CD4-positive, alpha-beta memory T cell (primary cell): ENCODE measurements at regions not wholly inside any gene's neighbourhood (a gene's known extent, or its start where the extent isn't known, plus 50 kb on each side); places are given as distances from the start of the nearest gene placed in this dataset.

Experiments
- CTCF ChIA-PET: fragments of 350-600 bp; sonication (Branson Sonifier 250); formaldehyde crosslinking; loops from one replicate; lab custom pipeline; 2021; ENCODE audit warnings: inconsistent platforms; ENCODE audit not compliant: partially characterized antibody; lab: Charles Lee
- POLR2A ChIA-PET: fragments of 350-600 bp; sonication (Branson Sonifier 250); formaldehyde crosslinking; loops from one replicate; lab custom pipeline; 2021; ENCODE audit not compliant: partially characterized antibody; lab: Charles Lee
- DNase-seq, 5 donors: peaks; one replicate each; pipeline versions ENCODE4 v3.0.0 to v3.0.0-alpha.2; 2020 to 2022; ENCODE audit warnings: mixed read lengths in 1 of 5
- H3K27ac ChIP-seq: one replicate; pipeline ENCODE4 v1.7.0; 2013; ENCODE audit warnings: low read depth, low read length
- H3K27me3 ChIP-seq: 2 replicates; pipeline ENCODE4 v1.7.0; 2013; ENCODE audit warnings: mild to moderate bottlenecking, low read length, moderate library complexity; ENCODE audit not compliant: insufficient read depth
- H3K36me3 ChIP-seq: 2 replicates; pipeline ENCODE4 v1.7.0; 2013; ENCODE audit warnings: mild to moderate bottlenecking, low read length, moderate library complexity; ENCODE audit not compliant: insufficient read depth
- H3K4me1 ChIP-seq: 2 replicates; pipeline ENCODE4 v1.7.0; 2013; ENCODE audit warnings: mild to moderate bottlenecking, low read length, moderate library complexity; ENCODE audit not compliant: insufficient read depth
- H3K4me3 ChIP-seq, 2 donors: one replicate each; pipeline ENCODE4 v1.7.0; 2013; ENCODE audit warnings: low read length in 2 of 2, mild to moderate bottlenecking in 1 of 2
- H3K9me3 ChIP-seq, 2 donors: one replicate each; pipeline ENCODE4 v1.7.0; 2013; ENCODE audit warnings: low read length in 2 of 2, control low read depth in 1 of 2; ENCODE audit not compliant: control insufficient read depth in 1 of 2
- H3K27ac Mint-ChIP-seq, 7 donors: one replicate each; pipeline ENCODE4 v1.8.0; 2020 to 2021; ENCODE audit warnings: mixed read lengths in 7 of 7, mild to moderate bottlenecking in 6 of 7, inconsistent platforms in 3 of 7, moderate library complexity in 3 of 7
- H3K27me3 Mint-ChIP-seq, 2 donors: one replicate each; pipeline ENCODE4 v1.8.0; 2020 to 2021; ENCODE audit warnings: mixed read lengths in 2 of 2
- H3K36me3 Mint-ChIP-seq, 2 donors: one replicate each; pipeline ENCODE4 v1.8.0; 2020 to 2021; ENCODE audit warnings: mixed read lengths in 2 of 2, inconsistent platforms in 1 of 2, mild to moderate bottlenecking in 1 of 2
- H3K4me1 Mint-ChIP-seq, 4 donors: one replicate each; pipeline ENCODE4 v1.8.0; 2020 to 2021; ENCODE audit warnings: mixed read lengths in 4 of 4, mild to moderate bottlenecking in 1 of 4
- H3K4me3 Mint-ChIP-seq, 8 donors: one replicate each; pipeline ENCODE4 v1.8.0; 2020 to 2021; ENCODE audit warnings: mixed read lengths in 8 of 8, mild to moderate bottlenecking in 7 of 8, moderate library complexity in 6 of 8, inconsistent platforms in 3 of 8
- H3K9me3 Mint-ChIP-seq, 8 donors: one replicate each; pipeline ENCODE4 v1.8.0; 2020 to 2021; ENCODE audit warnings: mixed read lengths in 8 of 8, mild to moderate bottlenecking in 5 of 8, inconsistent platforms in 3 of 8, moderate library complexity in 1 of 8
- intact Hi-C: fragments of 100-400 bp; cut with micrococcal nuclease; formaldehyde crosslinking; loops from one replicate; pipeline ENCODE4 v1.15.1; 2023

DNA sequence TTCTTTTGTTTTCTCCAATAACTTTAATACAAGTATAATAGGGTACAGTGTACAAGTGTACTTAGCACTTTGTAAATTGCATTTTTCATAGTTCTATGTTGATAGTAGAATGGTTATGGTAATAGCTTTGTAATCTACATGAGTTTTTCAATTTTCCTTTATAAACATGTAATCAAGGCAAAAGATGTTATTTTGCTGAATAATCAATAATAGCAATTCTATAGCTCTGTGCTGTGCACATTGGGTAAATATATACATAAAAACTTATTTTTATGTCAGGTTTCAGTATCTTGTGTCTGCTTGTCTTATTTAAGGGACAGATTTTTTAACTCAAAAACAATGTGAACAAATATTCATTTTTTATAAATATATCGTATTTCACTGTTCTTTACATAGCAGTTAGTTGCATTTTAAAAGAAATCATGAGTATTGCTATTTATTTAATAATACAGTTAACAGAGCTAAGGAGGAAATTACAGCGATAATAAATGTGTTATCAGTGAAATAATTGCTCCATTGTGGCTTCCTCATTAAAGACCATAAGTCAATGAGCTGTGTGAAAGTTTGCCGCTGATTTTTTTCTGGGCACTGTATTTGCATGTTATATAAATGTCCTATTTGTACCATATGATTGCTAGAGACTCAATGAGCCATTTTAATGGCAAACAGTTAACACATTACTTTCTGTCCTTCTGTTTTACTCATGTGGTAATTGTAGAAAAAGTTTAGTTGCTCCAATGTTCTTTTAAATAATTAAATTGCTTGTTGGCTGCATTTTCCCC, 214.6 kb upstream of the STAC start:
- no peak overlapping the region for H3K27ac Mint-ChIP-seq
- H3K4me1 Mint-ChIP-seq: no peaks in the 10 kb centered on the region
- H3K4me3 Mint-ChIP-seq: no peak overlapping the region
- no peak for DNase-seq
- Histone ChIP-seq H3K4me1 (no peaks in the 10 kb centered on the region), H3K4me3 (no peak overlapping the region), H3K36me3 (no peaks in the 10 kb centered on the region), H3K27me3 (no peaks in the 10 kb centered on the region), H3K27ac (no peak overlapping the region), H3K9me3 (no peaks in the 10 kb centered on the region)
- intact Hi-C loops: no loop called here
- peaks cover 0 to 2% (median 0%) of the 10 kb centered on the region in 8 donors for H3K9me3 Mint-ChIP-seq
- no peaks in the 10 kb centered on the region for H3K27me3 Mint-ChIP-seq
- ChIA-PET CTCF (no interaction called here), POLR2A (no interaction called here)
- H3K36me3 Mint-ChIP-seq: no peaks in the 10 kb centered on the region

DNA sequence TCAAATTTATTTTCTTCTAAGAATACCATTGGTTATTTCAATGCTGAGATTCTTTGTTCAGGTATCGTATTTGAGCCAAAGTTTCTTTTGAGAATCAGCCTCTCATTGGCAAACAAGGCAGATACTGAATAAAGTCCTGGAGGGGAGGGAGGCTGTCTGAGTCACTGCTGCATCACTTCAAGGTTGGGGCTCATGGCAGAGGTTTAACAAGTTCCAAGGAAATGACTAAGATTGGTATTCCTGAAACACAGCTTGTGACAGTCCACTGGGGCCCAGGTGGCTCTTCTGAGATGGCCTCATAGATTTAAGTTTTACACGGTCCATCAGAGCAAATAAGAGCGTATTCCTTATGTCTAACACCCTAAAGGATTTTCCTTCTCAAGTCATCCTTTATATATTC, 213.8 kb upstream of the STAC start:
- no peaks in the 10 kb centered on the region for H3K27me3 Mint-ChIP-seq
- no peaks in the 10 kb centered on the region for H3K27me3 ChIP-seq
- DNase-seq: no peak
- no peaks in the 10 kb centered on the region for H3K9me3 ChIP-seq
- peaks cover 0 to 2% (median 0%) of the 10 kb centered on the region in 8 donors for H3K9me3 Mint-ChIP-seq
- intact Hi-C loops: no loop called here
- ChIA-PET POLR2A (no interaction called here), CTCF (no interaction called here)
- no peaks in the 10 kb centered on the region for H3K4me1 ChIP-seq
- no peak overlapping the region for H3K4me3 ChIP-seq
- no peak overlapping the region for H3K27ac ChIP-seq
- H3K27ac Mint-ChIP-seq: no peak overlapping the region
- no peaks in the 10 kb centered on the region for H3K36me3 Mint-ChIP-seq
- H3K4me3 Mint-ChIP-seq: no peak overlapping the region
- no peaks in the 10 kb centered on the region for H3K36me3 ChIP-seq
- H3K4me1 Mint-ChIP-seq: no peaks in the 10 kb centered on the region

DNA sequence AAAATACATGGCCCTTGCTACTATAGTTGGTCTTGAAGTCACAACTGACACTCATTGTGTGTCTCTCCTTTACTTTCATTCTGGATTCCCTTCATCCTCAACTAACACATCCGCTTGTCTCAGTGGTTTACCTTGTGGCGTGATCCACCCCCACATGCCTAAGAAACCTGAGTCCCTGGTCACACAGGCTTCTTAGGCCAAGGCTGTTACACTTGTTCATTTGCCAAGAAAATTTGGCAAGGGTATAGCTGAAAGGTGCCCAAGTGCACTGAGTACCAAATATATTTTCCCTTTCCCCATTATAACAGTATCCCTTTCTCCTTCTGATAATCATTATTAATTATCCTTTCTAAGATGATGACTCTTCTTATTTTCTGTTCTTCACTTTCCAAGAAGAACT, 207.6 kb upstream of the STAC start:
- no peak for DNase-seq
- ChIA-PET POLR2A (no interaction called here), CTCF (no interaction called here)
- intact Hi-C loops: no loop called here
- no peaks in the 10 kb centered on the region for H3K9me3 ChIP-seq
- Mint-ChIP-seq H3K9me3 (peaks cover 0 to 3% (median 0%) of the 10 kb centered on the region in 8 donors), H3K36me3 (no peaks in the 10 kb centered on the region), H3K27me3 (no peaks in the 10 kb centered on the region), H3K27ac (no peak overlapping the region), H3K4me3 (no peak overlapping the region), H3K4me1 (no peaks in the 10 kb centered on the region)
- H3K27ac ChIP-seq: no peak overlapping the region
- H3K4me3 ChIP-seq: no peak overlapping the region
- H3K4me1 ChIP-seq: no peaks in the 10 kb centered on the region
- no peaks in the 10 kb centered on the region for H3K36me3 ChIP-seq
- no peaks in the 10 kb centered on the region for H3K27me3 ChIP-seq

DNA sequence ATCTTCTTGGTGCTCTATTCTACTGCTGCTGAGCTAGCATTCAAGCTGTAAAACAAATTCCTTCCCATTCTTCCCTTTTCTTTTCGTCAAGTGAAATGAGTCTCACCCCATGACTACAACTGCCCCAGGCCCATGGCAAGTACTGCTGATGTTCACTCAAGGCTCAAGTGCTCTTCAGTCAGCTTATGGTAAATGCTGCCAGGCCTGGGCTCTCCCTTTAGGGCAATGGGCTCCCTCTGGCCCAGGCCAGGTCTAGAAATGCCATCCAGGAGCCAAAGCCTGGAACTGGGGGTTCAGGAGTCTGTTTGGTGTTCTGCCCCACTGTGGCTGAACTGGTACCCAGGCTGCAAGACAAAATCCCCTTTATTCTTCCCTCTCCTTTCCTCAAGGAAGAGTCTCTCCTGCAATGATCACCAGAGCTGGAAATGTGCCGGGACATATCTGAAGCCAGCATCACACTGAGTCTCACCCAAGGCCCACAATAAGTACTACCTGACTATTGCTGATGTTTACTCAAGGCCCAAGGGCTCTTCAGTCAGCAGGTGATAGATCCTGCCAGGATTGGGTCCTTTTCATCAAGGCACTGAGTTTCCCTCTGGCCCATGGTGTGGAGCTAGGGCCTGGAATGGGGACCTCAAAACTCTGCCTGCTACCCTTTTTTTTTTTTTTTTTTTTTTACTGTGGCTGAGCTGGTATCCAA, 205.0 kb upstream of the STAC start:
- no peak for DNase-seq
- H3K27me3 Mint-ChIP-seq: no peaks in the 10 kb centered on the region
- H3K27ac Mint-ChIP-seq: no peak overlapping the region
- peaks cover 0 to 3% (median 0%) of the 10 kb centered on the region in 8 donors for H3K9me3 Mint-ChIP-seq
- Histone ChIP-seq H3K36me3 (no peaks in the 10 kb centered on the region), H3K9me3 (no peaks in the 10 kb centered on the region), H3K4me1 (no peaks in the 10 kb centered on the region), H3K4me3 (no peak overlapping the region), H3K27me3 (no peaks in the 10 kb centered on the region), H3K27ac (no peak overlapping the region)
- ChIA-PET POLR2A (no interaction called here), CTCF (no interaction called here)
- intact Hi-C loops: no loop called here
- no peaks in the 10 kb centered on the region for H3K36me3 Mint-ChIP-seq
- H3K4me1 Mint-ChIP-seq: no peaks in the 10 kb centered on the region
- no peak overlapping the region for H3K4me3 Mint-ChIP-seq

DNA sequence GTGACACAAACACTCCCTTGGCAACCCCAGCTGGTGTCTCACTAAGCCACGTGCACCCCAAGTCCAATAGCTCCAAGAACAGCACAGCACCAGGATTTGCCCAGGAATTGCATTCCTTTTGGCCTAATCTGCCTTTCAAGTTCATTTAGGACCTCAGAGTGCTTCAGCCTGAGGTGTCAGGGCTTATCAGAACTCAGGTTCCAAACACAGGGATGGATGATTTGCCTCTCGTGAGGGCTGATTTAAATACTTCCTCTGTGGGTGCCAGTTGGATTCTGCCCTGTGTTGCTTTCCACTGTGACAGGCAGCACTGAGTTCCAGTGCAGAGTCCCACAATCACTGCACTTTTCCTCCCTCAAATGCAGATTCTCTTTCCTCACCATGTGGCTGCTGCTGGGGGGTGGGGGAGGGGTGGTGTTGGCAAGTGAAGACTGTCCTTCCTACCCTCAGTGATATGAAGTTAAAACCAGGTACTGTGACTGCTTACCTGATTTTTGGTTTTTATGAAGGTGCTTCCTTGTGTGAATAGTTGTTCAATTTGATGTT, 204.3 kb upstream of the STAC start:
- Histone ChIP-seq H3K27me3 (no peaks in the 10 kb centered on the region), H3K4me1 (no peaks in the 10 kb centered on the region), H3K9me3 (no peaks in the 10 kb centered on the region), H3K27ac (no peak overlapping the region), H3K4me3 (no peak overlapping the region), H3K36me3 (no peaks in the 10 kb centered on the region)
- no peaks in the 10 kb centered on the region for H3K4me1 Mint-ChIP-seq
- no peaks in the 10 kb centered on the region for H3K27me3 Mint-ChIP-seq
- no peaks in the 10 kb centered on the region for H3K36me3 Mint-ChIP-seq
- ChIA-PET POLR2A (no interaction called here), CTCF (no interaction called here)
- no peak overlapping the region for H3K4me3 Mint-ChIP-seq
- DNase-seq: no peak
- peaks cover 0 to 3% (median 0%) of the 10 kb centered on the region in 8 donors for H3K9me3 Mint-ChIP-seq
- intact Hi-C loops: no loop called here
- no peak overlapping the region for H3K27ac Mint-ChIP-seq

DNA sequence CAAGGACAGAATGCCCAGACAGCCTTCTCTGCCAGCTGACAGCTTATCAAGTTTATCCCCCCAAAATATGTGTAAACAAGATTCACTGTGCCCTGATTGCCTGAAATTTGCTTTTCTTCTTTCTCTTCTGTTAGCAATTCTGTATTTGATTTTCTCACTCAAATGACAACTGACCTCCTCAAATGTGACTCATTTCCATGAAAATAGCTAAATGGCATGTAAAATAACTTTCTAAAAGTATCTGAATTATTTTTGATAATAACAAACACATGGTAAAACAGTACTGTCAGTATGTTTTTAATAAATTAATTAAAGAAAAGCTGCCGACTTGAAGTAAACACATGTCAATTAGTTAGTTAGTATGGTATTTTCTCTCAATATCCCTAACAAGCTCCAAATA, 202.3 kb upstream of the STAC start:
- Mint-ChIP-seq H3K4me3 (no peak overlapping the region), H3K9me3 (peaks cover 0 to 4% (median under 1%) of the 10 kb centered on the region in 8 donors), H3K4me1 (no peaks in the 10 kb centered on the region), H3K27ac (no peak overlapping the region), H3K27me3 (no peaks in the 10 kb centered on the region), H3K36me3 (no peaks in the 10 kb centered on the region)
- ChIA-PET CTCF (no interaction called here), POLR2A (no interaction called here)
- no peaks in the 10 kb centered on the region for H3K9me3 ChIP-seq
- no peak overlapping the region for H3K4me3 ChIP-seq
- no peaks in the 10 kb centered on the region for H3K4me1 ChIP-seq
- H3K27ac ChIP-seq: no peak overlapping the region
- H3K27me3 ChIP-seq: no peaks in the 10 kb centered on the region
- no peak for DNase-seq
- intact Hi-C loops: no loop called here
- no peaks in the 10 kb centered on the region for H3K36me3 ChIP-seq

DNA sequence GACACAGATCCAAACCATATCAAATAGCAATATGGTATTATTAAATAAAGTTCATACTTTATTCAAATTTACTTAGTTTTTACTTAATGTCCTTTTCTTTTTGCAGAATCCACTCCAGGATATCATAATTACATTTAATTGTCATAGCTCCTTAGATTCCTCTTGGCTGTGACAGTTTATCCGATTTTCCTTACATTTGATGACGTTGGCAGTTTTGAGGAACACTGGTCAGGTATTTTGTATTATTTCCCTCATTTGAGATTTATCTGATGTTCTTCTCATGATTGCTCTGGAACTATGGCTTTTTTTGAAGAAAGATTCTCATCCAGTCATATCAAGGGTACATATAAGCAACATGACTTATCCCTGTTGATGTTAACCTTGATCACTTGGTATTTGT, 198.3 kb upstream of the STAC start:
- H3K4me1 Mint-ChIP-seq: no peaks in the 10 kb centered on the region

More for the DNA sequence above, 198.3 kb upstream of the STAC start:
- H3K27me3 ChIP-seq: no peaks in the 10 kb centered on the region
- H3K36me3 ChIP-seq: no peaks in the 10 kb centered on the region
- no peaks in the 10 kb centered on the region for H3K4me1 ChIP-seq
- CTCF ChIA-PET: no interaction called here
- no peak for DNase-seq
- no peak overlapping the region for H3K27ac ChIP-seq
- H3K9me3 ChIP-seq: no peaks in the 10 kb centered on the region
- peaks cover 0 to 4% (median 1%) of the 10 kb centered on the region in 8 donors for H3K9me3 Mint-ChIP-seq
- no peaks in the 10 kb centered on the region for H3K36me3 Mint-ChIP-seq
- no peak overlapping the region for H3K27ac Mint-ChIP-seq
- intact Hi-C loops: no loop called here
- H3K27me3 Mint-ChIP-seq: no peaks in the 10 kb centered on the region
- POLR2A ChIA-PET: no interaction called here
- H3K4me3 Mint-ChIP-seq: no peak overlapping the region
- no peak overlapping the region for H3K4me3 ChIP-seq
